Keratinocyte (primary cell): ENCODE measurements at regions not wholly inside any gene's neighbourhood (a gene's known extent, or its start where the extent isn't known, plus 50 kb on each side); places are given as distances from the start of the nearest gene placed in this dataset.
"Not testable (repeated sequence)": the region's sequence is repeated elsewhere in the genome, so short reads cannot be mapped to it uniquely, and the experiment has no call there.

Experiments
- CTCF ChIP-seq, 3 experiments: IDR thresholded peaks in 1 of 3; conservative IDR thresholded peaks in 1 of 3; optimal IDR thresholded peaks in 1 of 3; 2 replicates in 2 of 3; 3 replicates in 1 of 3; pipeline versions ENCODE3 to v1.5.1; 2011; ENCODE audit warnings: low read length in 3 of 3, mild to moderate bottlenecking in 3 of 3, moderate library complexity in 2 of 3, control low read depth in 1 of 3, inconsistent platforms in 1 of 3; ENCODE audit not compliant: insufficient read depth in 2 of 3; ENCODE audit errors: extremely low read depth in 1 of 3
- EZH2 ChIP-seq: IDR thresholded peaks from one replicate; pipeline ENCODE4 v1.6.1; 2012; ENCODE audit warnings: inconsistent platforms, mild to moderate bottlenecking, low read length, moderate library complexity

- not testable (repeated sequence) for TF ChIP-seq CTCF (optimal IDR thresholded peaks at IDR 0.05 in 1 of 3, IDR thresholded peaks at IDR 0.05 in 1 of 3, conservative IDR thresholded peaks at IDR 0.05 in 1 of 3; ENCODE audit: extremely low read depth in 1 of 3, insufficient read depth in 2 of 3, low read length in 3 of 3); EZH2
Measured at GRCh38 chr5:136447576-136447975, 82.2 kb upstream of the TRPC7 start.
